OCI-LY3 (cell line): ENCODE measurements at regions not wholly inside any gene's neighbourhood (a gene's known extent, or its start where the extent isn't known, plus 50 kb on each side); places are given as distances from the start of the nearest gene placed in this dataset.

Source experiments
- H2AFZ ChIP-seq: fragments of 200-600, 300-600 bp; shearing (Covaris generic); 2 replicates; pipeline ENCODE4 v1.6.0; 2014; ENCODE audit warnings: antibody characterized with exemption, low read depth, low read length
- H3K27ac ChIP-seq: fragments of 200-600, 300-600 bp; sonication (generic); 2 replicates; pipeline ENCODE4 v1.5.1; 2014; ENCODE audit warnings: mild to moderate bottlenecking, low read length, moderate library complexity, mixed read lengths
- H3K27me3 ChIP-seq: fragments of 200-600, 300-600 bp; sonication (generic); 2 replicates; pipeline ENCODE4 v1.6.1; 2014; ENCODE audit warnings: low read depth, low read length, mixed read lengths
- H3K36me3 ChIP-seq: fragments of 200-600, 300-600 bp; sonication (generic); replicated peaks from 2 replicates; pipeline ENCODE3; 2014; ENCODE audit warnings: low read depth, low read length, mixed read lengths
- H3K4me1 ChIP-seq: fragments of 300-600, 200-600 bp; sonication (generic); 2 replicates; pipeline ENCODE4 v1.6.1; 2014; ENCODE audit warnings: low read length, mixed read lengths
- H3K4me2 ChIP-seq: fragments of 200-600, 300-600 bp; sonication (generic); 2 replicates; pipeline ENCODE4 v1.6.1; 2014; ENCODE audit warnings: low read length, mixed read lengths
- H3K4me3 ChIP-seq: fragments of 300-600, 200-600 bp; sonication (generic); 2 replicates; pipeline ENCODE4 v1.5.1; 2014; ENCODE audit warnings: antibody characterized with exemption, mild to moderate bottlenecking, low read length, moderate library complexity
- H3K79me2 ChIP-seq: fragments of 300-600, 200-600 bp; shearing (Covaris generic); 2 replicates; pipeline ENCODE4 v1.6.1; 2014; ENCODE audit warnings: mild to moderate bottlenecking, low read length, mixed read lengths
- H3K9ac ChIP-seq: fragments of 300-600, 200-600 bp; shearing (Covaris generic); 2 replicates; pipeline ENCODE4 v1.6.0; 2014; ENCODE audit warnings: mild to moderate bottlenecking, low read length, moderate library complexity
- H3K9me3 ChIP-seq: fragments of 200-600, 300-600 bp; shearing (Covaris generic); 2 replicates; pipeline ENCODE4 v1.6.1; 2014; ENCODE audit warnings: low read length, mixed read lengths; ENCODE audit not compliant: insufficient read depth
- H4K20me1 ChIP-seq: fragments of 200-600, 300-600 bp; sonication (generic); 2 replicates; pipeline ENCODE4 v1.6.1; 2016; ENCODE audit warnings: low read length, mixed read lengths; ENCODE audit not compliant: insufficient read depth
- EZH2phosphoT487 ChIP-seq: fragments of 200-600 bp; shearing (Covaris generic); IDR thresholded peaks from 2 replicates; pipeline ENCODE4 v1.6.1; 2018; ENCODE audit warnings: antibody characterized with exemption, mixed run types, low read depth
- TF ChIP-seq, protein P1 (sequence below): fragments of 200-600, 300-600 bp; sonication (generic); IDR thresholded peaks from 2 replicates; pipeline ENCODE4 v1.5.1; 2014; ENCODE audit warnings: antibody characterized with exemption, low read length, low read depth

GRCh38 chr4:176436293-176436973 lies 116.7 kb downstream of the SPCS3 start:
- no peak overlapping the region; the same call in 1 of the 2 replicates for H3K4me2 ChIP-seq
- no peaks in the 10 kb centered on the region for H3K79me2 ChIP-seq
- H3K36me3 ChIP-seq: no peaks in the 10 kb centered on the region
- H3K9ac ChIP-seq: no peak overlapping the region
- H2AFZ ChIP-seq: no peak overlapping the region
- H3K27me3 ChIP-seq: no peaks in the 10 kb centered on the region
- peaks cover 16% of the 10 kb centered on the region for H3K4me1 ChIP-seq
- H4K20me1 ChIP-seq: no peaks in the 10 kb centered on the region
- no peaks in the 10 kb centered on the region for H3K9me3 ChIP-seq
- TF ChIP-seq, protein P1, sequence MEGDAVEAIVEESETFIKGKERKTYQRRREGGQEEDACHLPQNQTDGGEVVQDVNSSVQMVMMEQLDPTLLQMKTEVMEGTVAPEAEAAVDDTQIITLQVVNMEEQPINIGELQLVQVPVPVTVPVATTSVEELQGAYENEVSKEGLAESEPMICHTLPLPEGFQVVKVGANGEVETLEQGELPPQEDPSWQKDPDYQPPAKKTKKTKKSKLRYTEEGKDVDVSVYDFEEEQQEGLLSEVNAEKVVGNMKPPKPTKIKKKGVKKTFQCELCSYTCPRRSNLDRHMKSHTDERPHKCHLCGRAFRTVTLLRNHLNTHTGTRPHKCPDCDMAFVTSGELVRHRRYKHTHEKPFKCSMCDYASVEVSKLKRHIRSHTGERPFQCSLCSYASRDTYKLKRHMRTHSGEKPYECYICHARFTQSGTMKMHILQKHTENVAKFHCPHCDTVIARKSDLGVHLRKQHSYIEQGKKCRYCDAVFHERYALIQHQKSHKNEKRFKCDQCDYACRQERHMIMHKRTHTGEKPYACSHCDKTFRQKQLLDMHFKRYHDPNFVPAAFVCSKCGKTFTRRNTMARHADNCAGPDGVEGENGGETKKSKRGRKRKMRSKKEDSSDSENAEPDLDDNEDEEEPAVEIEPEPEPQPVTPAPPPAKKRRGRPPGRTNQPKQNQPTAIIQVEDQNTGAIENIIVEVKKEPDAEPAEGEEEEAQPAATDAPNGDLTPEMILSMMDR: no peak
- no peak for TF ChIP-seq EZH2phosphoT487
- no peak overlapping the region for H3K4me3 ChIP-seq
- H3K27ac ChIP-seq: no peak overlapping the region

DNA sequence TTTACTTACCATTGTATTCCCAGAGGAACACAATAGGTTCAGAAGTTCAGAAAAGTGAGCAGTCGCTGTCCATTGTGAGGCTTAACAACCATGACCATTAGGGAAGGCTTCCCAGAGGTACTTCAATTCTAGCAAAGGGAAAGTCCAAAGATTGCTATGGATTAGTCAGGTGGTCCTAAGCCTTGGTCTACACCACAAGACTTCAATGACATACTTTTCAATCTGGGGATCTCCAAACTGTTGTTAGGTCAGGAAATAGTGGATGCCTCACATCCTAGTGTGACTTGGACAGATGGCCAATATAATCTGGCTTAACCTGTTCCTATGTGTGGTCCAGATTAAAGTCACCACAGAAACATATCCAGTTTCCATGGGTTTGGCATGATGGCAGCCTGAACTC lies 118.0 kb downstream of the SPCS3 start:
- TF ChIP-seq, protein P1: no peak
- TF ChIP-seq EZH2phosphoT487: no peak
- no peak overlapping the region for H3K9ac ChIP-seq
- no peak overlapping the region for H3K4me3 ChIP-seq
- peaks cover 16% of the 10 kb centered on the region for H3K4me1 ChIP-seq
- no peaks in the 10 kb centered on the region for H3K36me3 ChIP-seq
- H3K4me2 ChIP-seq: no peak overlapping the region
- no peaks in the 10 kb centered on the region for H3K27me3 ChIP-seq
- H3K9me3 ChIP-seq: no peaks in the 10 kb centered on the region
- H3K79me2 ChIP-seq: no peaks in the 10 kb centered on the region
- H4K20me1 ChIP-seq: no peaks in the 10 kb centered on the region
- no peak overlapping the region for H2AFZ ChIP-seq
- H3K27ac ChIP-seq: no peak overlapping the region

DNA sequence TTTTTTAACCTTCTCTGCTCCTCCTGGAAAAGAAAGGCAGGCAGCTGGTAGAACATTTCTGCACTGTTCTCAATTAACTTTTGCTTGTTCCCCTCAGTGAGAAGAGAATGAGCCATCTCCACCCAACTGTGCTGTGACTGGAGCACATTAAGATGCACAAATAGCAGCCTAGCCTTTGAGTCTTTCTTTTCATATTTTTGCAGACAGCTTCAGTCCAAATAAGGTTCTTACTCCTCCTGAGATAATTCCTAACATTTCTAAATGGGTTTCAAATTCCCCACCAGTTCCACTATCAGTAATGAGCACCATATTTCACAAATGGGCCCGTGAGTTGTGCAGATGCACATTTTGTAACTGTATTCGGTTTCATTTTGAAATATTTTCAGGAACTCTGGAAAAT lies 118.6 kb downstream of the SPCS3 start:
- peaks cover 16% of the 10 kb centered on the region for H3K4me1 ChIP-seq
- no peak for TF ChIP-seq EZH2phosphoT487
- TF ChIP-seq, protein P1: no peak
- H3K79me2 ChIP-seq: no peaks in the 10 kb centered on the region
- no peaks in the 10 kb centered on the region for H3K27me3 ChIP-seq
- H3K9me3 ChIP-seq: no peaks in the 10 kb centered on the region
- H2AFZ ChIP-seq: no peak overlapping the region
- no peaks in the 10 kb centered on the region for H4K20me1 ChIP-seq
- no peaks in the 10 kb centered on the region for H3K36me3 ChIP-seq
- no peak overlapping the region for H3K27ac ChIP-seq
- no peak overlapping the region for H3K4me2 ChIP-seq
- no peak overlapping the region for H3K4me3 ChIP-seq
- H3K9ac ChIP-seq: no peak overlapping the region

DNA sequence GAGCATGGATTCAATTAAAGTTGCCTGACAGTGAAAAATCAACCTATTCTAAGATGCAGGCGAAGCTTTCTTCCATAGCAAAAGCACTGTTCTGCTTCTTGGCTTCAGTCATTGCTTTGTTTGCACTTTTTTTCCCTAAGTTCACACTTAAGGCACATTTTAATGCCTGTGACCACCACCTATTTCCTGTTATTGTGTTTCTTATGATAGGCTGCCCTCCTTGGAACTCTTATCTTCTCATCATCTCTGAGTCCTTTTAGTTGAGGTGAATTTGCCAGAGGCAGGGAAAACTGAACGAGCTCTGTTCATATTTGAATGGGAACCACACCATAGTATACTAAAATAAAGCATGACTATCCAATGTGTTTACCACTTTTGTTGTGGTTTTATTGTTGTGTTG lies 119.8 kb downstream of the SPCS3 start:
- no peaks in the 10 kb centered on the region for H3K79me2 ChIP-seq
- H3K9ac ChIP-seq: no peak overlapping the region
- H3K36me3 ChIP-seq: no peaks in the 10 kb centered on the region
- no peaks in the 10 kb centered on the region for H3K27me3 ChIP-seq
- peaks cover 10% of the 10 kb centered on the region for H3K4me1 ChIP-seq
- H3K27ac ChIP-seq: no peak overlapping the region
- no peak overlapping the region for H3K4me2 ChIP-seq
- H3K4me3 ChIP-seq: no peak overlapping the region
- H4K20me1 ChIP-seq: no peaks in the 10 kb centered on the region
- TF ChIP-seq EZH2phosphoT487: no peak
- TF ChIP-seq, protein P1: no peak
- H2AFZ ChIP-seq: no peak overlapping the region
- H3K9me3 ChIP-seq: no peaks in the 10 kb centered on the region
